Spinal cord (tissue), 9 donors: ENCODE measurements at regions not wholly inside any gene's neighbourhood (a gene's known extent, or its start where the extent isn't known, plus 50 kb on each side); places are given as distances from the start of the nearest gene placed in this dataset.

Experiments used
- DNase-seq, 6 donors: peaks; one replicate each; pipeline versions ENCODE4 v3.0.0 to v3.0.0-alpha.2; 2013 to 2015; ENCODE audit warnings: low spot score in 6 of 6, low read depth in 4 of 6
- H3K27ac ChIP-seq: one replicate; pipeline ENCODE4 v1.5.1; 2013; ENCODE audit warnings: low read depth, low read length, control low read depth
- H3K27me3 ChIP-seq: one replicate; pipeline ENCODE4 v1.6.1; 2013; ENCODE audit warnings: low read length; ENCODE audit not compliant: control insufficient read depth, insufficient read depth
- H3K36me3 ChIP-seq: one replicate; pipeline ENCODE4 v1.6.1; 2013; ENCODE audit warnings: low read length; ENCODE audit not compliant: control insufficient read depth, insufficient read depth
- H3K4me1 ChIP-seq: one replicate; pipeline ENCODE4 v1.6.1; 2013; ENCODE audit warnings: low read length; ENCODE audit not compliant: control insufficient read depth, insufficient read depth
- H3K4me3 ChIP-seq: one replicate; pipeline ENCODE4 v1.5.1; 2013; ENCODE audit warnings: low read depth, low read length, control low read depth
- H3K9me3 ChIP-seq: one replicate; pipeline ENCODE4 v1.6.1; 2013; ENCODE audit warnings: low read length; ENCODE audit not compliant: control insufficient read depth, insufficient read depth
- WGBS: methylation state at CpG from one replicate; pipeline ENCODE4 v1.1.5; 2013; ENCODE audit warnings: missing lambda C conversion rate; ENCODE audit not compliant: insufficient coverage; 5-methylcytosine and 5-hydroxymethylcytosine counted together
- donor health status: healthy.

DNA sequence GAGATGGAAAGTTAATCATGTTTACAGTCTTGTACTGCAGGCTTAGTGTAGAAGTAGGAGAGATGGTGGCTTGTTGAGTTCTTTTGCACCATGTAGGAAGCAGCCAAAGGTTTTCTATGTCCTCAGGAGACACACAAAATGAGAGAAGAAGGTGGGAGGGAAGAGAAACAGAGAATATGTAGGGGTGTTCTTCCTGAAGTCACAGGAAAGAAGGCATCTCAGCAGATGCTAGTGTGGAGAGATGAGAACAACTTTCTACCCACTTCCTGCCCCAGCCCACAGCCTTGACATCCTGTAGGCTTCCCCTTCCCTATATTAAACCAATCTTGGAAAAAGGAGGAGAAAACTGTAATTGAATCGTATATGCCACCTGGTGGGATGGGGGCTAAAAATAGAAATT is 217.0 kb downstream of the S1PR1 start:
- Histone ChIP-seq H3K4me1 (no peaks in the 10 kb centered on the region), H3K36me3 (no peaks in the 10 kb centered on the region), H3K27ac (no peak overlapping the region), H3K4me3 (no peak overlapping the region), H3K27me3 (no peaks in the 10 kb centered on the region), H3K9me3 (no peaks in the 10 kb centered on the region)
- no peak for DNase-seq
- WGBS: no CpG with 5 or more reads among the region's 1 CpG

DNA sequence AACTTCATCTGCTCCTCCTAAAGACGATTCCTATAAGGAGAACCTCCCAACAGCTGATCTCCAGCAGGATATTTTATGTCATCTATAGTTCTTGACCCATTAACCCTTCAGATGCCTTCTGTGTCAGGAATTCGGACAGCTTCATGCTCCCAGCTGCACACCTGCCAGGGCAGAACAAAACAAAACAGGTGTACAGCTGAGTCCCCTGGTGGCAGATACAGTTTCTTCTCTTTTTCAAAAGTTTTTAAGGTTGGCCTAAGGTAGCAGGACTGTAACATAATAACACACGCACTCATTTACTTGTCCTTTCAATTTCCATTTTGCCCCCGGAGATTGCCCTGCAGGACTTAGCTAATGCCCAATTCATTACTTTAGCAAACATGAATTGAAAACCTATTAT is 218.3 kb downstream of the S1PR1 start:
- Histone ChIP-seq H3K4me1 (no peaks in the 10 kb centered on the region), H3K9me3 (no peaks in the 10 kb centered on the region), H3K27me3 (no peaks in the 10 kb centered on the region), H3K4me3 (no peak overlapping the region), H3K27ac (no peak overlapping the region), H3K36me3 (no peaks in the 10 kb centered on the region)
- 64% methylated on average over 2 of the region's 4 CpGs for WGBS
- no peak for DNase-seq

DNA sequence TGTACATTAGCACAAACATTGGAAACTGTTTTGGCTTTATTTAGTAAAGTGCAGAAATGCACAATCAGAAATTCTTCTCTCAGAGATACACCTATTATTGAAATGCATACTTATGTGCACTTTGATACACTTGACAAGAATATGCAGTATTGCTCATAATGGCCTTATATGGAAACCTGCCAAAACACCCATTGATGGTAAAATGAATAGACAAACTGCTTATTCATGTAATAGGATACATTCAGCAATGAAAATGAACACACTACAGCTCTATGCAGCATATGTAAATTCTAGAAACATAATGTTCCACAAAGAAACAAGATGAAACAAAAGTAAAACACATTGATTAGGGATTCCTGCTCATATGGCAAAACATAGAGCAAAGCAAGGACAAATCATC is 223.9 kb downstream of the S1PR1 start:
- Histone ChIP-seq H3K27ac (no peak overlapping the region), H3K9me3 (no peaks in the 10 kb centered on the region), H3K4me1 (no peaks in the 10 kb centered on the region), H3K27me3 (no peaks in the 10 kb centered on the region), H3K4me3 (no peak overlapping the region), H3K36me3 (no peaks in the 10 kb centered on the region)
- peak in 1 of 6 donors; percentile 39 for DNase-seq

GRCh38 chr1:101463195-101463594 is 226.4 kb downstream of the S1PR1 start:
- Histone ChIP-seq H3K27ac (no peak overlapping the region), H3K4me3 (no peak overlapping the region), H3K4me1 (no peaks in the 10 kb centered on the region), H3K36me3 (no peaks in the 10 kb centered on the region), H3K27me3 (no peaks in the 10 kb centered on the region), H3K9me3 (no peaks in the 10 kb centered on the region)
- no CpG with 5 or more reads among the region's 1 CpG for WGBS
- DNase-seq: no peak

GRCh38 chr1:101465941-101466340 is 229.1 kb downstream of the S1PR1 start:
- Histone ChIP-seq H3K4me3 (no peak overlapping the region), H3K36me3 (no peaks in the 10 kb centered on the region), H3K9me3 (no peaks in the 10 kb centered on the region), H3K4me1 (no peaks in the 10 kb centered on the region), H3K27ac (no peak overlapping the region), H3K27me3 (no peaks in the 10 kb centered on the region)
- DNase-seq: no peak
- 100% methylated on average over 1 of the region's 2 CpGs for WGBS

DNA sequence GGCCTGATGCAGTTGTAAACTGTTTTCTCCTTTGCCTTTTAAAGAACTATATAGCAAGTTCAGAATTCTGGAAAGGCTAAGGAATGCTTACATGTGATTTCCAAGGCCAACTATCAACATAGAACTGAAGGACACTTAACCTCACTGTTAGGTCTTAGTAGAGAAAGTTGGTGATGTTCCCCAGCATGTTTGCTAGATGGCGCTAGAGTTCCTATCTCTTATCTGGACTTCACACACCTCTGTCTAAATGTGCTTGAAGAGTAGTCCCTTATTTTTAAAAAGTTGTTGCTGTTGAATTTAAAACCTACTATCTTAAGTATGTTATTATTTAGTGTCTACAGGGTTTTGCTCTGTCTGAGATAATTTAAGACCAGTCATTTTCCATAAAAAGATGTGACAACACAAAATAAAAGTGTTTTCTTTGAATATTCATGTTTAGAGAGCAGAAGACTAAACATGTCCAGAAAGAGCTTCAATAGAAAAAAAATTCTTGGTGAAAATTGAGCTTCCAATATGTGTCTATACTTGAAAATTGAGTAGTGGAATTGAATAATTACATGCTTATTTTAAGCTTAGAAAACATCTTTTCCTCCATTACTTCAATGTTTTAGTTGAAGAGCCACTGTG is 237.3 kb downstream of the S1PR1 start:
- DNase-seq: peak in 2 of 6 donors; percentile 29 to 62
- Histone ChIP-seq H3K9me3 (no peaks in the 10 kb centered on the region), H3K4me1 (no peaks in the 10 kb centered on the region), H3K27me3 (no peaks in the 10 kb centered on the region), H3K4me3 (no peak overlapping the region), H3K36me3 (no peaks in the 10 kb centered on the region), H3K27ac (no peak overlapping the region)
- no CpG with 5 or more reads among the region's 1 CpG for WGBS

DNA sequence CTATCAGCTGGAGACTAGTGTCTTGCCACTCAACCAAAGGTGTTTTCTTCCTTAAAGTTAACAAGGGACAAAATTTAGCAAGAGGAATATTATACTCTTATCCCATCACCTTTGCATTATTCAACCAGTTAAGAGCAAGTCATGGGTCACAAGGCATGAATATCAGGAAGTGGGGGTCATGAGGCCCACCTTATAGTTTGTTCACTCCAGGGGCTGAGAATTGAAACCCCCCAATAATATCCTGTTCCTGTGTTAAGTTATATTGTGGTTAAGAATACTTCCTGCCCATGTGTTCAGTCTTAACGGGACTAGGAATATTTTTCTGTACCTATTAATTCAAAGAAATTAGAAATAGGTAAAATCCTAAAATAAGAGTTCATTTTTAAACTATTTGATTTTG is 239.7 kb downstream of the S1PR1 start:
- Histone ChIP-seq H3K4me3 (no peak overlapping the region), H3K27ac (no peak overlapping the region), H3K36me3 (no peaks in the 10 kb centered on the region), H3K9me3 (no peaks in the 10 kb centered on the region), H3K27me3 (no peaks in the 10 kb centered on the region), H3K4me1 (no peaks in the 10 kb centered on the region)
- WGBS: no CpG with 5 or more reads among the region's 1 CpG
- no peak for DNase-seq

GRCh38 chr1:101479945-101480344 is 243.1 kb downstream of the S1PR1 start:
- H3K4me3 ChIP-seq: no peak overlapping the region
- DNase-seq: no peak
- no peaks in the 10 kb centered on the region for H3K9me3 ChIP-seq
- H3K4me1 ChIP-seq: no peaks in the 10 kb centered on the region
- H3K27me3 ChIP-seq: no peaks in the 10 kb centered on the region
- H3K36me3 ChIP-seq: no peaks in the 10 kb centered on the region
- no peak overlapping the region for H3K27ac ChIP-seq

- Histone ChIP-seq H3K27ac (no peak overlapping the region), H3K9me3 (no peaks in the 10 kb centered on the region), H3K4me1 (no peaks in the 10 kb centered on the region), H3K4me3 (no peak overlapping the region), H3K36me3 (no peaks in the 10 kb centered on the region), H3K27me3 (no peaks in the 10 kb centered on the region)
- no peak for DNase-seq
- WGBS: 100% methylated on average over 3 of the region's 4 CpGs
Observed at GRCh38 chr1:101482306-101482705, 245.5 kb downstream of the S1PR1 start.

DNA sequence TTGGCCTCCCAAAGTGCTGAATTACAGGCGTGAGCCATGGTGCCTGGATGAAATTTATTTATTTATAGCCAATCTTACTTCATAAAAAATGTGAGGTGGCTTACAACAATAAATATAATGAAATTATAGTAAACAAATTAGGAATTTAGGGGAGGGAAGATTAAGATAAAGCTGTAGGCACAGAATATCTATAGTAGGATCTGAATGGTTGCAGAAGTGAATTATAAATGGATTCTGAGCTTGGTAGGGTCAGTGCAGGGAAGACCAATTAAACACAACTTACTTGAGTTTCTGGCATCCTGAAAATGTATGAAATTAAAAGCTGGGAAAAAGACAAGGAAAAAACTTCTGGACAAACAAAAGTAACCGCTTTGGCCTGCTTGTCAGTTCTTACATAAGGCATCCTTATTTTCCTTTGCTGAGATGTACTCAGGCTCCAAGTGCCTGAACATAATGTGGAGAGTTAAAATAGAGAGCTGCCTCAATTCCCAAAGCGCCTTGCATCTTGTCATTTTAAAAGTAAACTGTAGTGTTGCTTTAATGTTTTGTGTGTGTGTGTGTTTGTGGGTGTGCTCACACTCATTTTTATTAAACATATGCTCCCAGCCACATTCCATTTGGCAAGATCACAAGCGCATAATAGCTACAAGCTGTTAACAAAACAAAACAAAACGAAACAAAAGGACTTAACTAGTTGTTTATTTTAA is 247.3 kb downstream of the S1PR1 start:
- Histone ChIP-seq H3K4me3 (no peak overlapping the region), H3K27ac (no peak overlapping the region), H3K9me3 (peaks cover 3% of the 10 kb centered on the region), H3K4me1 (no peaks in the 10 kb centered on the region), H3K27me3 (no peaks in the 10 kb centered on the region), H3K36me3 (no peaks in the 10 kb centered on the region)
- WGBS: 50% methylated on average over 1 of the region's 5 CpGs
- peak in 2 of 6 donors; percentile 37 to 49 for DNase-seq
